GM12878 (cell line): ENCODE measurements at regions not wholly inside any gene's neighbourhood (a gene's known extent, or its start where the extent isn't known, plus 50 kb on each side); places are given as distances from the start of the nearest gene placed in this dataset.

Source experiments
- CBX5 ChIP-seq: sonication (generic); IDR thresholded peaks from 2 replicates; pipeline ENCODE4 v1.6.1; 2016; ENCODE audit warnings: low read depth, moderate library complexity, mild to moderate bottlenecking, inconsistent platforms
- CEBPB ChIP-seq, 2 experiments: fragments of 150-350 bp in 1 of 2; IDR thresholded peaks; 2 replicates each; pipeline ENCODE4 v1.6.1; 2012 to 2014; ENCODE audit warnings: low read depth in 2 of 2, low read length in 2 of 2, borderline replicate concordance in 1 of 2, inconsistent platforms in 1 of 2
- CHD2 ChIP-seq: IDR thresholded peaks from 2 replicates; pipeline ENCODE4 v1.6.1; 2011; ENCODE audit warnings: low read depth, low read length, improper control_type of control experiment, borderline replicate concordance
- CTCF ChIP-seq, 3 experiments: IDR thresholded peaks in 2 of 3; conservative IDR thresholded peaks in 1 of 3; 2 replicates each; pipeline ENCODE4 v1.5.1; 2011; ENCODE audit warnings: low read depth in 3 of 3, low read length in 3 of 3, mild to moderate bottlenecking in 3 of 3, control low read depth in 2 of 3, moderate library complexity in 2 of 3, inconsistent platforms in 1 of 3, mixed read lengths in 1 of 3; ENCODE audit not compliant: control insufficient read depth in 2 of 3, insufficient read depth in 1 of 3; ENCODE audit errors: extremely low read depth in 1 of 3
- EP300 ChIP-seq, 2 experiments: fragments of 150-350 bp in 1 of 2; IDR thresholded peaks; 2 replicates each; pipeline ENCODE4 v1.6.1; 2011 to 2012; ENCODE audit warnings: low read depth in 2 of 2, low read length in 2 of 2, borderline replicate concordance in 1 of 2, improper control_type of control experiment in 1 of 2, inconsistent platforms in 1 of 2; ENCODE audit not compliant: control insufficient read depth in 1 of 2
- ETV6 ChIP-seq, 2 experiments: fragments of 450-650 bp in 1 of 2; IDR thresholded peaks in 1 of 2; conservative IDR thresholded peaks in 1 of 2; 2 replicates each; pipeline ENCODE4 v1.6.1; 2014; ENCODE audit warnings: antibody characterized with exemption in 1 of 2, borderline replicate concordance in 1 of 2, low read depth in 1 of 2, mild to moderate bottlenecking in 1 of 2, moderate library complexity in 1 of 2
- EZH2 ChIP-seq: IDR thresholded peaks from 2 replicates; pipeline ENCODE4 v1.6.1; 2012; ENCODE audit warnings: low read depth, mild to moderate bottlenecking, control low read depth, inconsistent platforms, low read length, borderline replicate concordance; ENCODE audit not compliant: control insufficient read depth
- MAX ChIP-seq: IDR thresholded peaks from 2 replicates; pipeline ENCODE4 v1.6.1; 2012; ENCODE audit warnings: low read depth, low read length, improper control_type of control experiment
- NKRF ChIP-seq: fragments of 450-650 bp; conservative IDR thresholded peaks from 2 replicates; pipeline ENCODE4 v1.6.1; 2017; ENCODE audit warnings: mild to moderate bottlenecking, moderate library complexity
- NR2C1 ChIP-seq: fragments of 450-650 bp; IDR thresholded peaks from 2 replicates; pipeline ENCODE4 v1.6.1; 2017; ENCODE audit warnings: antibody characterized with exemption, mild to moderate bottlenecking, moderate library complexity
- POLR2A ChIP-seq: IDR thresholded peaks from 2 replicates; pipeline ENCODE4 v1.6.1; 2011; ENCODE audit warnings: low read depth, mild to moderate bottlenecking, low read length
- POLR2AphosphoS5 ChIP-seq: IDR thresholded peaks from 2 replicates; pipeline ENCODE4 v1.6.1; 2011; ENCODE audit warnings: mild to moderate bottlenecking, low read length, inconsistent platforms
- RCOR1 ChIP-seq: conservative IDR thresholded peaks from 2 replicates; pipeline ENCODE4 v1.6.1; 2012; ENCODE audit warnings: low read depth, low read length, improper control_type of control experiment

- TF ChIP-seq EZH2 = no peak
- no peak for TF ChIP-seq EP300 (IDR thresholded peaks at IDR 0.05; ENCODE audit: borderline replicate concordance in 1 of 2, control insufficient read depth in 1 of 2, low read depth in 2 of 2, low read length in 2 of 2)
- TF ChIP-seq POLR2A = no peak
- TF ChIP-seq CHD2 = no peak
- TF ChIP-seq MAX = no peak
- TF ChIP-seq NKRF = no peak
- no peak for TF ChIP-seq POLR2AphosphoS5
- no peak for TF ChIP-seq RCOR1
- TF ChIP-seq CTCF (IDR thresholded peaks at IDR 0.05 in 2 of 3, conservative IDR thresholded peaks at IDR 0.05 in 1 of 3; ENCODE audit: control insufficient read depth in 2 of 3, extremely low read depth in 1 of 3, insufficient read depth in 1 of 3, low read depth in 3 of 3, low read length in 3 of 3) = no peak
- no peak for TF ChIP-seq CBX5
- no peak for TF ChIP-seq NR2C1
- no peak for TF ChIP-seq ETV6 (conservative IDR thresholded peaks at IDR 0.05 in 1 of 2, IDR thresholded peaks at IDR 0.05 in 1 of 2; ENCODE audit: borderline replicate concordance in 1 of 2, low read depth in 1 of 2)
- TF ChIP-seq CEBPB (IDR thresholded peaks at IDR 0.05; ENCODE audit: borderline replicate concordance in 1 of 2, low read depth in 2 of 2, low read length in 2 of 2) = no peak
These were observed 205.0 kb downstream of the TSHZ3 start for GRCh38 chr19:31144075-31144870.
